Stimulated activated CD8-positive, alpha-beta memory T cell treated with anti-CD3 and anti-CD28 coated beads, Interleukin-4, amount 100 ng/mL, for 48 hours (primary cell): ENCODE measurements at regions not wholly inside any gene's neighbourhood (a gene's known extent, or its start where the extent isn't known, plus 50 kb on each side); places are given as distances from the start of the nearest gene placed in this dataset.

Source experiments
- DNase-seq: peaks from one replicate; pipeline ENCODE4 v3.0.0-alpha.2; 2020

DNA sequence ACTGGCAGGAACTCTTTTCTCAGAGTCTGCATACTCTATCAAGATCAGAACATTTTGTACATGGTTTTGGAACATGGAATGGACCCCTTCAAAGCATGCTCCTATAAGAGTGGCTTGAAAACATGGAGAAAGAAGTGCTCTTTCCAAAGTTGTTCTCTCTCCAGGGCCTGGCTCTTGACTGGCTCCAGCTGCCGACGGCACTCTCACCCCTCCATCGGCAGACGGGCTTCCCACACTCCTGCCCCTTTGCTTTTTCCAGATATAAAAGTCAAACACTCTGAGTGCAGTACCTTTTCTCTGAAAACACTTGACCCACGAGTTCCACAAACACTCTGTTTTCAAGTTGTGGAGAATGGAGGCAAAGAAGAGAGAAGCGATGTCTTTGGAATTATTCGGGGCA lies 72.5 kb upstream of the ONECUT1 start:
- no peak for DNase-seq

DNA sequence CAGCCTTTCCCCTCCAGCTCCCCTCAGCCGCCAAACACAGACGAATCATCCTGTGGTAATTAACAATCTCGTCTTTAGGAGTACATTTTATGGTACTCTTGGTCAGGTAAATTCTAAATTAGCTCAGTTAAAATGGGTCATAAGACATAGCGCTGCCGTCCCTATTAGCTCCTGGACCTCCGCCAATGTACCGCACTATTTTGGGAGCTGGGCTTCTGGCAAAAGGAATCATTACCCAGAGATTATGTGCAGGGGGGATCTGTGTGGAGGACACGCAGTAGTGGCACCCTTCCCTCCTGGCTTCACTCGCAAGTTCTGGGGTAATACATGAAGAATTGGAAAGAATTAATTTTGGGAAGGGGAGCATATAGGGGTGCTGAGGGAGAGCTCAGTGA lies 68.6 kb upstream of the ONECUT1 start:
- no peak for DNase-seq

DNA sequence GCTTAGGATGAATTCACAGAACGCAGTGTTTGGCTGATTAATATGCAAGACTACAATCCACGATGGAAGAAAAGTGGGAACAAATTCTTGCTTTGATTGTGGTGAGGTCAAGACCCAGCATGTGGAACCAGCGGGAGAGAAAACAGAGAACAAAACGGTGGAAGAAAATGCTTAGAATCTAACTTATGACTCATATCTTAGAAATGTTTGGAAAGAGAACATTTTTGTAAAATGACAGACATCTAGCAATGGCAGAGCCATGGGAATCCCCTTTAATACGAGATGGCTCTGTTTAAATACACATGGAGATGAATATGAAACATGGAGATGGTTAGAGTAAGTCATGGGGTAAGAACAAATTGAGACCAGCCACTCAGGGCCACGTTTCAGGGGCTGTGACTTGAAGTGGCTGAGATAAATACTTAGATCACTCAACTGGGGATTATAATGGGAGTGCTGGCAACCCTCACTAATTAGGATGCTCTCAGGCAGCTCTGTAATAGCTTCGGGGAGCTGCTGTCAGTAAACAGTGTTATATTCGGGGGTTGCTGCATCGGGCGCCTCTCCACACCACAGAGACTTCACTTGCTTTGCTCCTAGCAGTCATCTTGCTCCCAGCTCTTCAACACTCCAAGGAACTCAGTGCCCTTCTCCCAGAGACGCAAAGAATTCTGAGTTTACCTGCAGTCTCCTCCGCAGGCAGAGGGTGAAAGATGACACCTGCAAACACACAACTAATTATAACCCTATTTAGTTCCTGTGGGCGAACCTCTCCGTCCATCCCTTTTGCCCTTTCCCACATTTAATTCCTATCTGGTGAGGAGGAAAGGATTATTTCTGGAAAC lies 68.0 kb upstream of the ONECUT1 start:
- no peak for DNase-seq

DNA sequence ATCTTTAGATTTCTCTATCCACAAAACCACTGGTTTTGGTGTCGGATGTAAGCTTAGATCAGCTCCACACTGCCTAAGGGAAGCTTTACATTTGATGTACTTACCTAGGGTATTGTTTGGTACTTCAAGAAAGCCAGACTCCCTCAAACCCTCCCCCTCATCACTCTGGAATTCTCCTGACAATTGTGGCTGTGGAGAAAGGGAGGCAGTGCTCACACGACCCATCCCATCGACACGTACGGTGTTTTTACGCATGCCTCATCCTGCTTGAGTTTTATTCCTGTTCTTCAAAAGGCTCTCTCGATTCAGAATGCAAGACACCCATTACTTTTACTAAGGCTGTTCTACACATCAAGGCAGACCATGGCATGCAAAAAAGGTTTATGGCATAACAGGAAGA lies 67.3 kb upstream of the ONECUT1 start:
- DNase-seq = no peak

DNA sequence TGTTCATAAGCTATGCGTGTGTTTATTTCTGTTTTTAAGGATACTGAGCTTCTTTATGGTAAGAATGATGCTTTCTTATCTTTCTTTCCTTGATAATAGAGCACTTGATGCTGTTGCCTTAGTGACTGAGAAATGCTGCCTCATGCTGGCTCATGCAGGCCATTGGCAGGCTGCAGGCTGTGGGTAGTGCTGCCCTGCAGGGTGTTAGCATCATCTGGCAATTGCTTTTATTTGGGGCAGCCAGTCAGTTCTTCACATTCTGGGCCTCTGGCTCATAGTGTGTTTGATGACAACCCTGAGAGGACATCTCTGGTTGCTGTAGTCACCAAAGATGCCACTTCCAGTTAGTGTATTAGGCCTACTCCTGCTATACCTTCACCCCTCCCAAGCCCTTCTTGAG lies 66.2 kb upstream of the ONECUT1 start:
- DNase-seq = no peak

DNA sequence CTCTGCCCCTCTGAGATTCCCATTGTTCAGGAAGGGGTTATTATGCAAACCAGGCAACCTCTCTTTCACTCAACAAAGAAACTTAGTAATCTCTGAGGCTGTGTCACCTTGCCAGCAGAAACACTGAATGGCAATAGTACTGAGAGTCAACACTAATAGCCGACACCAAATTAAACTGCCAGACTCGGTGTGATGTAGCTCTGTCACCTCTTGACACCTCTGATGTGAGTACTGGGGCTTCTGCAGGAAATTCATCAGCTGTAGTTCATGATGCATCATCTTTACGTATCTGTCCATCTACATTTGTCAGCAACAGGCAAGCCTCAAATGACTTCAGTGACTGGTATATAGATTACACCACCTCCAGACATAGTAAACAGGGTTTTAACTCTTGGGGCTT lies 65.0 kb upstream of the ONECUT1 start:
- DNase-seq = no peak

DNA sequence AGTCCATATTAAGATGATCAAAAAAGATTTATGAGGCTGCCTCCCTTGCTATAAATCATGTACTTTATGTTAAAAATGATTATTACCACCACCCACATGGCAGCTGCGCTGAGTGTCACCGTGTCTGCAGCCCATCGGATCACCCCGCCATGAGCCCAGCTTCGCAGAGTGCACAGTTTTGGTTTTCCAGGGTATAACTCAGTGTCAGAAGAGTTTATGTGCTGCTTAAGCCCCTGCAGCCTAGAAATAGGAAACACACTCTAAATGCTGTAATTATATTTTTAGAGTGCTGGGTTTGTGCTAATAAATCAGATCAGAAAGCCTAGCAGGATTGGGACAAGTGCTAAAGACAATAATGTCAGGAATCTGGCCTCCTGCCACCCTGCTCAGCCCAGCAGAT lies 54.7 kb upstream of the ONECUT1 start:
- DNase-seq = no peak
